K562 (cell line): ENCODE measurements at regions not wholly inside any gene's neighbourhood (a gene's known extent, or its start where the extent isn't known, plus 50 kb on each side); places are given as distances from the start of the nearest gene placed in this dataset.

ENCODE experiments used
- NFE2L1 ChIP-seq: fragments of 450-650 bp; IDR thresholded peaks from 2 replicates; pipeline ENCODE4 v1.6.1; 2016; ENCODE audit warnings: missing genetic modification characterization, low read depth, mild to moderate bottlenecking, missing compliant biosample characterization, moderate library complexity, borderline replicate concordance
- RNF2 ChIP-seq: sonication (generic); IDR thresholded peaks from 2 replicates; pipeline ENCODE4 v1.6.1; 2016
- TF ChIP-seq, protein P1 (sequence below), 2 experiments: fragments of 450-650 bp; formaldehyde crosslinking in 1 of 2; IDR thresholded peaks; 2 replicates each; pipeline versions ENCODE4 v1.4.0 to v1.6.1; 2014 to 2020; ENCODE audit warnings: mild to moderate bottlenecking in 2 of 2, borderline replicate concordance in 1 of 2, low read depth in 1 of 2

DNA sequence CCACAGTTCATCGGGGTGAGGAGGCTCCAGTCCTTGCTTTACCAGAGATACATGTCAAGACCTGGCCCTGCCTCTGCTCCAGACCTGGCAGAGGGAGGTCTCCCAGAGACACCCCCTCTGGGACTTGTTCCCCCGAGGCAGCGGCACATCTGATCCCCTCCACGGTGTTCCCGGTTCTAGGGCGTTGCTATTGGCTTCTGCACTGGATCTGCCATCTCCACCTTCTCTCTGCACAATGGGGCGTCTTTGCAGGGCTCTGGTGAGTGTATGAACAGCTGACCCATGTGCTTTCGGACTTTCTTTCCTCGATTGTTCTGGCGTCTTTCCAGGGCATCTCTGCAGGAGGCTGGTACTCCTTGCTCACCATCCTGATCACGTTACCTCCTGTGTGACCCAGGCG is 930.4 kb downstream of the TBC1D22A start:
- TF ChIP-seq NFE2L1 (tag) (no peak), RNF2 (no peak)
- TF ChIP-seq, protein P1, sequence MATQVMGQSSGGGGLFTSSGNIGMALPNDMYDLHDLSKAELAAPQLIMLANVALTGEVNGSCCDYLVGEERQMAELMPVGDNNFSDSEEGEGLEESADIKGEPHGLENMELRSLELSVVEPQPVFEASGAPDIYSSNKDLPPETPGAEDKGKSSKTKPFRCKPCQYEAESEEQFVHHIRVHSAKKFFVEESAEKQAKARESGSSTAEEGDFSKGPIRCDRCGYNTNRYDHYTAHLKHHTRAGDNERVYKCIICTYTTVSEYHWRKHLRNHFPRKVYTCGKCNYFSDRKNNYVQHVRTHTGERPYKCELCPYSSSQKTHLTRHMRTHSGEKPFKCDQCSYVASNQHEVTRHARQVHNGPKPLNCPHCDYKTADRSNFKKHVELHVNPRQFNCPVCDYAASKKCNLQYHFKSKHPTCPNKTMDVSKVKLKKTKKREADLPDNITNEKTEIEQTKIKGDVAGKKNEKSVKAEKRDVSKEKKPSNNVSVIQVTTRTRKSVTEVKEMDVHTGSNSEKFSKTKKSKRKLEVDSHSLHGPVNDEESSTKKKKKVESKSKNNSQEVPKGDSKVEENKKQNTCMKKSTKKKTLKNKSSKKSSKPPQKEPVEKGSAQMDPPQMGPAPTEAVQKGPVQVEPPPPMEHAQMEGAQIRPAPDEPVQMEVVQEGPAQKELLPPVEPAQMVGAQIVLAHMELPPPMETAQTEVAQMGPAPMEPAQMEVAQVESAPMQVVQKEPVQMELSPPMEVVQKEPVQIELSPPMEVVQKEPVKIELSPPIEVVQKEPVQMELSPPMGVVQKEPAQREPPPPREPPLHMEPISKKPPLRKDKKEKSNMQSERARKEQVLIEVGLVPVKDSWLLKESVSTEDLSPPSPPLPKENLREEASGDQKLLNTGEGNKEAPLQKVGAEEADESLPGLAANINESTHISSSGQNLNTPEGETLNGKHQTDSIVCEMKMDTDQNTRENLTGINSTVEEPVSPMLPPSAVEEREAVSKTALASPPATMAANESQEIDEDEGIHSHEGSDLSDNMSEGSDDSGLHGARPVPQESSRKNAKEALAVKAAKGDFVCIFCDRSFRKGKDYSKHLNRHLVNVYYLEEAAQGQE (IDR thresholded peaks at IDR 0.05; ENCODE audit: borderline replicate concordance), result no peak
- TF ChIP-seq, protein P1 (CRISPR knock-in tag; IDR thresholded peaks at IDR 0.05; ENCODE audit: low read depth), result no peak
